ENCODE measurements at regions not wholly inside any gene's neighbourhood (a gene's known extent, or its start where the extent isn't known, plus 50 kb on each side); places are given as distances from the start of the nearest gene placed in this dataset.

GRCh38 chr2:118643294-118643693, 204.2 kb downstream of the EN1 start:
- Histone ChIP-seq H3K4me3 (ENCODE audit: low read depth, low read length) (no peak overlapping the region), H3K36me3 (ENCODE audit: control insufficient read depth, insufficient read depth, low read length) (no peaks in the 10 kb centered on the region), H3K9me3 (no peaks in the 10 kb centered on the region), H3K27me3 (replicated peaks; ENCODE audit: control insufficient read depth, insufficient read depth, low read length) (no peaks in the 10 kb centered on the region), H3K4me1 (peaks cover 16% of the 10 kb centered on the region)
- no peaks in the 10 kb centered on the region for H3K9me3 Mint-ChIP-seq (ENCODE audit: unreplicated experiment)
- BruUV-seq (replicated peaks) = no TSS peak
- no peak for TF ChIP-seq CTCF (IDR thresholded peaks at IDR 0.05; ENCODE audit: insufficient read depth in 1 of 2, low read depth in 1 of 2, low read length in 1 of 2, severe bottlenecking in 1 of 2, unreplicated experiment in 1 of 2)
- no peaks in the 10 kb centered on the region for H3K36me3 Mint-ChIP-seq (ENCODE audit: insufficient read depth, unreplicated experiment)
- H3K27me3 Mint-ChIP-seq (ENCODE audit: insufficient read depth, unreplicated experiment) = peaks cover 5% of the 10 kb centered on the region
- H3K27ac Mint-ChIP-seq (ENCODE audit: unreplicated experiment) = no peak overlapping the region
- H3K4me3 Mint-ChIP-seq (ENCODE audit: unreplicated experiment) = no peak overlapping the region
- DNase-seq = no peak
- no peaks in the 10 kb centered on the region for H3K4me1 Mint-ChIP-seq (ENCODE audit: low read depth, unreplicated experiment)
- ChIA-PET CTCF (no interaction called here), POLR2A (no interaction called here)
- intact Hi-C loops (cut with micrococcal nuclease; ENCODE audit: unreplicated experiment) = no loop called here

- Mint-ChIP-seq H3K4me1 (ENCODE audit: low read depth, unreplicated experiment) (no peaks in the 10 kb centered on the region), H3K36me3 (ENCODE audit: insufficient read depth, unreplicated experiment) (no peaks in the 10 kb centered on the region), H3K27ac (ENCODE audit: unreplicated experiment) (no peak overlapping the region), H3K9me3 (ENCODE audit: unreplicated experiment) (no peaks in the 10 kb centered on the region), H3K27me3 (ENCODE audit: insufficient read depth, unreplicated experiment) (peaks cover 5% of the 10 kb centered on the region), H3K4me3 (ENCODE audit: unreplicated experiment) (no peak overlapping the region)
- DNase-seq = no peak
- BruUV-seq (replicated peaks) = no TSS peak
- intact Hi-C loops (cut with micrococcal nuclease; ENCODE audit: unreplicated experiment) = no loop called here
- Histone ChIP-seq H3K27me3 (replicated peaks; ENCODE audit: control insufficient read depth, insufficient read depth, low read length) (no peaks in the 10 kb centered on the region), H3K4me3 (ENCODE audit: low read depth, low read length) (no peak overlapping the region), H3K36me3 (ENCODE audit: control insufficient read depth, insufficient read depth, low read length) (no peaks in the 10 kb centered on the region), H3K4me1 (peaks cover 20% of the 10 kb centered on the region), H3K9me3 (no peaks in the 10 kb centered on the region)
- CTCF ChIA-PET = no interaction called here
- TF ChIP-seq CTCF (IDR thresholded peaks at IDR 0.05; ENCODE audit: insufficient read depth in 1 of 2, low read depth in 1 of 2, low read length in 1 of 2, severe bottlenecking in 1 of 2, unreplicated experiment in 1 of 2) = no peak
- POLR2A ChIA-PET = no interaction called here
Observed at GRCh38 chr2:118642501-118642900, 204.9 kb downstream of the EN1 start.

- no peak for DNase-seq
- no peak for TF ChIP-seq CTCF (IDR thresholded peaks at IDR 0.05; ENCODE audit: insufficient read depth in 1 of 2, low read depth in 1 of 2, low read length in 1 of 2, severe bottlenecking in 1 of 2, unreplicated experiment in 1 of 2)
- H3K27me3 Mint-ChIP-seq (ENCODE audit: insufficient read depth, unreplicated experiment) = peaks cover 4% of the 10 kb centered on the region
- H3K27ac Mint-ChIP-seq (ENCODE audit: unreplicated experiment) = no peak overlapping the region
- no peaks in the 10 kb centered on the region for H3K36me3 ChIP-seq (ENCODE audit: control insufficient read depth, insufficient read depth, low read length)
- H3K9me3 Mint-ChIP-seq (ENCODE audit: unreplicated experiment) = no peaks in the 10 kb centered on the region
- H3K27me3 ChIP-seq (replicated peaks; ENCODE audit: control insufficient read depth, insufficient read depth, low read length) = no peaks in the 10 kb centered on the region
- no peak overlapping the region for H3K4me3 ChIP-seq (ENCODE audit: low read depth, low read length)
- POLR2A ChIA-PET = no interaction called here
- BruUV-seq (replicated peaks) = no TSS peak
- intact Hi-C loops (cut with micrococcal nuclease; ENCODE audit: unreplicated experiment) = no loop called here
- no peak overlapping the region for H3K4me3 Mint-ChIP-seq (ENCODE audit: unreplicated experiment)
- no peaks in the 10 kb centered on the region for H3K4me1 Mint-ChIP-seq (ENCODE audit: low read depth, unreplicated experiment)
- H3K4me1 ChIP-seq = peaks cover 20% of the 10 kb centered on the region
- CTCF ChIA-PET = no interaction called here
- H3K36me3 Mint-ChIP-seq (ENCODE audit: insufficient read depth, unreplicated experiment) = no peaks in the 10 kb centered on the region
- H3K9me3 ChIP-seq = no peaks in the 10 kb centered on the region
Observed at GRCh38 chr2:118641711-118642110, 205.7 kb downstream of the EN1 start.

Measured in Caco-2 (cell line).